ENCODE measurements at regions not wholly inside any gene's neighbourhood (a gene's known extent, or its start where the extent isn't known, plus 50 kb on each side); places are given as distances from the start of the nearest gene placed in this dataset.

GRCh38 chr5:125698420-125698819, 724.8 kb upstream of the GRAMD2B start:
- Mint-ChIP-seq H3K4me1 (peaks cover 54% of the 10 kb centered on the region), H3K36me3 (ENCODE audit: low read depth) (peaks cover 3% of the 10 kb centered on the region), H3K27me3 (ENCODE audit: low read depth) (no peaks in the 10 kb centered on the region), H3K9me3 (peaks cover 3% of the 10 kb centered on the region), H3K4me3 (no peak overlapping the region), H3K27ac (ENCODE audit: unreplicated experiment) (no peak overlapping the region)
- TF ChIP-seq CTCF (conservative IDR thresholded peaks at IDR 0.05) = no peak
- no peak for DNase-seq (ENCODE audit: low read depth, low spot score)

DNA sequence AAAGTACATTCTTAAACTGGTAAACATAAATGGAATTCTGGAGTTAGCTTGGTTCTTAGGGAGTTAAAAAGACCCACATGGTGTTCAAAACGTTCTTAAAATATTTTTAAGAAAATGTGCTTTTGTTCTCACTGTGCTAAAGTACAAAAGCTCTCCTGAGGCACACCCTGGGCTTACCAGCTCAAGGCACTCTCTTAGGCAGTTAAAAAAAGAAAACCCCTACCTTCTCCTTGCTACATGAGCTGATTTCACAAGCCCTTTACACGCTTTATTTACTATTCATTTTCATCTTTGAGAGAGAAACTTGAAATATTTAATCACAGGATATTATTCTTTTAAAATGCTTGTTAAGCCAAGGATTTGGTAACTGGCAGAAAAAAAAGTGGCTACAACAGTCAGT, 723.3 kb upstream of the GRAMD2B start:
- no peak for DNase-seq (ENCODE audit: low read depth, low spot score)
- H3K4me3 Mint-ChIP-seq = no peak overlapping the region
- H3K9me3 Mint-ChIP-seq = peaks cover 11% of the 10 kb centered on the region
- no peak for TF ChIP-seq CTCF (conservative IDR thresholded peaks at IDR 0.05)
- no peaks in the 10 kb centered on the region for H3K27me3 Mint-ChIP-seq (ENCODE audit: low read depth)
- H3K27ac Mint-ChIP-seq (ENCODE audit: unreplicated experiment) = no peak overlapping the region
- peaks cover 49% of the 10 kb centered on the region for H3K4me1 Mint-ChIP-seq
- peaks cover 12% of the 10 kb centered on the region for H3K36me3 Mint-ChIP-seq (ENCODE audit: low read depth)

DNA sequence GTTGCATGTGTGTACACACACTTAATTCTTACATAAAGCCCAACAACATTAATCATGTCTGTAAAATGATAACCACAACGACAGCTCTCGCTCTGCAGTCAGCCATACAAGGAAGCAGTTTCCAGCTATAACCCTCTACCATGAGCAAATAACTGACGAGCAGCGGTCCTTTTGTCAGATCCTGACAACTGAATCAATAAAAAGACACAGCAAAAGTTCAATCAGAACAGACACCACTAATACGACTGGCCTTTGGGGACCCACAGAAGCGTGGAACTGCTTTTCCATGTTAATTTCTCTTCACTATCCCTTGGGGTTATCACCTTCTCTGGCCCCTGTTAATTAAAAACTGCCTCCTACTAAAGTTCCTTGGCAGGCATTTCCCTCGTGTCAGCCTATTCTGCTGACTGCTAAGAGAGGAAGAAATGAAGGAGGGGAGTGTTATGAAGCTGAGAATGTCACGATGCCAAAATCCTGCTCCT, 722.8 kb upstream of the GRAMD2B start:
- H3K27ac Mint-ChIP-seq (ENCODE audit: unreplicated experiment) = peak overlapping the region; percentile 97
- H3K36me3 Mint-ChIP-seq (ENCODE audit: low read depth) = peaks cover 12% of the 10 kb centered on the region
- H3K4me3 Mint-ChIP-seq = peak overlapping the region; percentile 18
- TF ChIP-seq CTCF (conservative IDR thresholded peaks at IDR 0.05) = no peak
- H3K9me3 Mint-ChIP-seq = peaks cover 14% of the 10 kb centered on the region
- no peaks in the 10 kb centered on the region for H3K27me3 Mint-ChIP-seq (ENCODE audit: low read depth)
- no peak for DNase-seq (ENCODE audit: low read depth, low spot score)
- H3K4me1 Mint-ChIP-seq = peaks cover 45% of the 10 kb centered on the region

DNA sequence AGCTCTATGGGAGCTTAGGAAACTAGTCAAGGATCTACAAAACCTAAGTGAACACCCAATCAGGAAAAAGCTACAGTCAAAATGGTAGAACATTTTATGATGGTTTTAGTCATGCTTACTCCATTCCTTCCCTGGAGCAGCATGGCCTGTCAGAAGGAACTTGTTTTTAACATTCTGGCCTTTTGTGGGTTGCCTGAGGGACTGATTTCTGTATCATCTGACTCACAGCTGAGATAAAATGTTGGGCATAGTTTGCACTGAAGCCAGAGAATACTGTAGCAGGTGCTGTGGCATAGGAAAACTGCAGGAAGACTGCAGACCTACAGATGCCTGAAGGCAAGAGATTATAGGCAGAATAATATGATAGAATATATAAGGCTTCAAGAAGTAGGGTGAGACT, 719.6 kb upstream of the GRAMD2B start:
- Mint-ChIP-seq H3K4me1 (peaks cover 21% of the 10 kb centered on the region), H3K27ac (ENCODE audit: unreplicated experiment) (no peak overlapping the region), H3K36me3 (ENCODE audit: low read depth) (peaks cover 14% of the 10 kb centered on the region), H3K27me3 (ENCODE audit: low read depth) (no peaks in the 10 kb centered on the region), H3K9me3 (peaks cover 17% of the 10 kb centered on the region), H3K4me3 (no peak overlapping the region)
- TF ChIP-seq CTCF (conservative IDR thresholded peaks at IDR 0.05) = no peak
- no peak for DNase-seq (ENCODE audit: low read depth, low spot score)

GRCh38 chr5:125704888-125705287, 718.3 kb upstream of the GRAMD2B start:
- peaks cover 26% of the 10 kb centered on the region for H3K4me1 Mint-ChIP-seq
- no peaks in the 10 kb centered on the region for H3K27me3 Mint-ChIP-seq (ENCODE audit: low read depth)
- no peak for DNase-seq (ENCODE audit: low read depth, low spot score)
- peaks cover 21% of the 10 kb centered on the region for H3K9me3 Mint-ChIP-seq
- H3K4me3 Mint-ChIP-seq = no peak overlapping the region
- H3K27ac Mint-ChIP-seq (ENCODE audit: unreplicated experiment) = no peak overlapping the region
- TF ChIP-seq CTCF (conservative IDR thresholded peaks at IDR 0.05) = no peak
- H3K36me3 Mint-ChIP-seq (ENCODE audit: low read depth) = peaks cover 18% of the 10 kb centered on the region

GRCh38 chr5:125708583-125708982, 714.6 kb upstream of the GRAMD2B start:
- peaks cover 20% of the 10 kb centered on the region for H3K9me3 Mint-ChIP-seq
- no peak overlapping the region for H3K4me3 Mint-ChIP-seq
- H3K27ac Mint-ChIP-seq (ENCODE audit: unreplicated experiment) = peak overlapping the region; percentile 45
- no peak for TF ChIP-seq CTCF (conservative IDR thresholded peaks at IDR 0.05)
- H3K27me3 Mint-ChIP-seq (ENCODE audit: low read depth) = no peaks in the 10 kb centered on the region
- H3K36me3 Mint-ChIP-seq (ENCODE audit: low read depth) = peaks cover 17% of the 10 kb centered on the region
- DNase-seq (ENCODE audit: low read depth, low spot score) = no peak
- peaks cover 23% of the 10 kb centered on the region for H3K4me1 Mint-ChIP-seq

Measured in neural crest cell (in vitro differentiated cells).